Activated CD4-positive, CD25-positive, alpha-beta regulatory T cell treated with anti-CD3 and anti-CD28 coated beads, Interleukin-2, amount 50 U/mL, for 72 hours (primary cell): ENCODE measurements at regions not wholly inside any gene's neighbourhood (a gene's known extent, or its start where the extent isn't known, plus 50 kb on each side); places are given as distances from the start of the nearest gene placed in this dataset.

Source experiments
- DNase-seq: peaks from one replicate; pipeline ENCODE4 v3.0.0; 2021

DNA sequence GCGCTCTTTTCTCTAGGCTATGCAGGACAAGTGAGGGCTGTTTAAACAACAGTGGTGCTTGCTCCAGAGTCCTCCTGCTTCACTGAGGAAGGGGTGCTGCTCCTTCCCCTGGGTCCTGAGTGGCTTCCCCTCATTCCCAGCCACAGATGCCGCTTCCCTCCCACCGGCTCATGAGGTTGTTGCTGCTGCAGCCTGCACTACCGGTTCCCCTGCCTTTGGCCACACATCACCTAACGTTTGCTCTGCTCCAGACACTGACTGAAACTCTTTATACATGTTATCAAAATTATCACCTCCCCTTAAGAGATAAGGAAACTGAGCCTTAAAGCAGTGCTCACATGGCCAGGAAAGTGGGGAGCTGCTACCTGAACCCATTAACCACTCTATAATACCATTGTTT is 130.8 kb upstream of the LGALSL start:
- no peak for DNase-seq

DNA sequence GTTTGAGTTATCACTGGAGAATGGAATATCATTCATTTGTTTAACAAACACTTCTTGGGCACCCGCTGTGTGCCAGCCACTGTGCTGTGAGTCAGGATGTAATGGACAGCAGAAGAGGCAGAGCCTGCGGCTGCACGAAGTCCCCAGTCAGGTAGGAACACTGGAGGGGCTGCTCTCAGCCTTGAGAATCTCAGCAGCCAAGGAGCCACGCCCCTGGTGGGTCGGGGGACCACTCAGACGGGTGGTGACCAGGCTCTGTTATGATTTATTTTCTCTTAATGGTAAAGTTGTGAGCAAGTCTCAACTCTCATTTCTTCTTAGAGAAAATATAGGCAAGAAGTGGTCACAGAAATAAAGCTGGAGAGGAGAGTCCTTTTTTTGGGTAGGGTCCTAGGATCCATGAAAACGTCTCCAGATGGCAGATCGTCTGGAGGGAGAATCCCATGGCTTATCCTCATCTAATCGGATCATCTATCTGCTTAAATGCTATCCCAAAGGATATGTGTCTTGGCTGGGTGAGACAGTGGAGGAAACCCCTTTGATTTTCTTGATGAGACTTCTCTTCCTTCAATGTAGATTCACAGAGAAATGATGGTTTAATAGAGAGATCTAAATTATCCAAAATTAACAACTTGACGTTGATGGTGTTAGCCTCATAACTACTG is 129.1 kb upstream of the LGALSL start:
- no peak for DNase-seq

DNA sequence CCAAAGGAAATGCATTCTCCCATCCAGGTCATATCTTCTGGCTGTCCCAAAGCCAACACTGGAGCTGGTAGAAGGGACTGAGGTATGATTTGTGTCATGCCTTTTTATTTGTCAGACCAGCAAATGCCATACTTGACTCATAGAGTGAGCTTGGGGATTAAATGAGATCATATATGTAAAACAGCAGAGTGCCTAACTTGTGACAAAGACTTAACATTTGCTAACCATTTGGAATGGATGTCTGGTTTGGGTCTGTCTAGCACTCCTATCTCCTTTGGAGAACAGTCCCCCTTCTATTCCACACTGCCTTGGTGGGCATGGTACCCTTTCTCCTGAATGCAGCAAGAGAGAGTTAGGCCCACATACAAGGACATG is 128.5 kb upstream of the LGALSL start:
- DNase-seq, result no peak

- peak; percentile 57 for DNase-seq
Observed at GRCh38 chr2:64325852-64326577, 127.9 kb upstream of the LGALSL start.

DNA sequence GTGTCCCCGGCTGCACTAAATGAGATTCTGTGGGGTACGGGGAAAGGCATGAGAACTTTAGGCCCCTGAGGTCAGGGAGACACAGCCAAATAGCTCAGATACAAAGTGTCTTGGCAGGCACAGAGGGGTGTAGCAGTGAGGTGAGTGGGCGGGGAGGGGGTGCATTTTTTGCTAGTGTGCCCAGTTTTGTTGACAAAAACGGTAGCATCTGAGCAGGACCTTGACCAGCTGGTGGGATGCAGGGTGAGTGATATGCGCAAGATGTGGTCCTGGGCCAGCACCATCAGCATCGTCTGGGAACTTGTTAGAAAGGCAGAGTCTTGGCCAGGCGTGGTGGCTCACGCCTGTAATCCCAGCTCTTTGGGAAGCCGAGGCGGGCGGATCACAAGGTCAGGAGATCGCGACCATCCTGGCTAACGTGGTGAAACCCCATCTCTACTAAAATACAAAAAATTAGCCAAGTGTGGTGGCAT is 127.3 kb upstream of the LGALSL start:
- DNase-seq, result peak; percentile 57

- DNase-seq, result no peak
Observed at GRCh38 chr2:64327129-64327509, 126.8 kb upstream of the LGALSL start.

DNA sequence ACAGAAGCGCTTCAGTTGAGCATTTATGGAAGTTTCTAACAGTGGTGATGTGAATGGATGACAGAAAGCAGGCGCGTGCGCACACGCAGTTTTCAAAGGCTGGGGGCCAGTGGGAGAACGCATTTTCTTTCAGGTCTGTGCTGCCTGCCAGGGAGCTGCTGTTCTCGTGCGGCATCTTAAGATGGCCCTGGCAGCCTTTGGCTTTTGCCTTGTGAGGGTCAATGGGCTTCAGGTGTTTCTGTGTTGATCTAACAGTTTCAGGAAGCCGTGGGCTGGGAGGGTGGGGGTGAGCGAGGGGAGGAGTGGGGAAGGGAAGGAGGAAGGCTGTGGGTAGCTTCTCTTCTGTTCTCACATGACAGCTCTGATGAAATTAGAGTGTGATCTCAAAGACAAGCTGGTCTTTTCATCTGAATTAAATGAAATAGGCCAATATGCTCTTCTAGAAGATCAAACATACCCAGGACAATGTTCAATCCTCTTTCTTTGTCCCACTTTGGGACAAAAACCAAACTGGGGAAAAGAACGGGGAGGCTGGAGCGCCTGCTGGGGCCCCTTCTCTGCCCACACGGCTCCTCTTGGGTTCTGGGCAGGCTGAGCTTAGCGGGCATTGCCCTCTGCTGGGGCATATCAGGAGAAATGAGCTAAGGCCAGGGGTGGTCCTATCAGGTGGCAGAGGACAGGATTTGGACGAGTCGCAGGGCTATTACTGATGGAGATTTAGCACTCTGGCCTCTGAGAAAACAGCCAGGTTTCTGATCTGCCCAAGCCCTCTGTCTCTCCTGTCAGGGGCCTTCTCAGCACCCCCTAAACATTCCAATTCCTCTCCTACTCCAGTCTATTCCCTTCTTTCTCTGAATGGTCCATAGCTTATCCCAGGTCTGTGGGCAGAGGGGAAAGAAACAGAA is 126.2 kb upstream of the LGALSL start:
- peak; percentile 54 for DNase-seq

DNA sequence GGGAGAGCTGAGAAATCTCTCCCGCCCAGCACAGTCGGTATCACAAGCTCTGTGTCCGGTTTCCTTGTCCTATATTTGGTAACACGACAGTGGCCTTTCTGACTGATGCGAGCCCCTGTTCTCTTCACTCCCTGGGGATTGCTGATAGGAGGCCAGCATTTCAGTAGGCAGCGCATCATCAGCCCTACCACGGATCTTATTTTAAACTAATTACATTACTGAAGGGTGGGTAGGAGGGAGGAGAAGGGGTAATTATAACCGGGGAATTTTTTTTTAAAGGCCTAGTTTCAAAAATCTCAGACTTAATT is 125.6 kb upstream of the LGALSL start:
- DNase-seq, result no peak

- no peak for DNase-seq
Observed at GRCh38 chr2:64328756-64329155, 125.2 kb upstream of the LGALSL start.

GRCh38 chr2:64329848-64330247 is 124.1 kb upstream of the LGALSL start:
- no peak for DNase-seq

GRCh38 chr2:64330281-64331113 is 123.5 kb upstream of the LGALSL start:
- DNase-seq, result peak; percentile 75

- no peak for DNase-seq
Observed at GRCh38 chr2:64331114-64331645, 122.8 kb upstream of the LGALSL start.

- DNase-seq, result no peak
Observed at GRCh38 chr2:64331849-64332699, 121.9 kb upstream of the LGALSL start.

- no peak for DNase-seq
Observed at GRCh38 chr2:64336171-64336570, 117.8 kb upstream of the LGALSL start.

GRCh38 chr2:64337314-64337713 is 116.6 kb upstream of the LGALSL start:
- DNase-seq, result no peak

DNA sequence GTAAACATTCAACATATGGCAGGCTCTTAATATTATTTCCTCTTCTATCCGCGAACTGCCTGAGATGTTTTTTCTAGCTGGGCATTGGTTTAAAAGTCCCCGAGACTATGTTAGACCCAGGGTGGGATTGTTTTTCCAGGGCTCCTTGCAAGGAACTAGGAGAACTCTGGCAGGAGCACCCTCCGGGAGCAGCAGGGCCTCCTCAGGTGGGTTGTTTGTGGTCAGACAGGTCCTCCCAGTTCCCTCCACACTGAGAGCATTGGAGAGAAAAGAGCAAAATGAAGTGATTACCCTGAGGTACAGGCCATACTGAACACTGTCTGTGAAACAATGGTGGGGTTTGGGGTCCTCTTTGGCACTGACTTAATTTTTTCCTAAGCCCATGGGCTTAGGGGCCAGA is 115.9 kb upstream of the LGALSL start:
- DNase-seq, result no peak

GRCh38 chr2:64338910-64339500 is 115.0 kb upstream of the LGALSL start:
- no peak for DNase-seq

- DNase-seq, result no peak
Observed at GRCh38 chr2:64341461-64341860, 112.5 kb upstream of the LGALSL start.

- DNase-seq, result no peak
Observed at GRCh38 chr2:64342195-64343099, 111.5 kb upstream of the LGALSL start.

- DNase-seq, result no peak
Observed at GRCh38 chr2:64344999-64345576, 108.9 kb upstream of the LGALSL start.
